ENCODE measurements at regions not wholly inside any gene's neighbourhood (a gene's known extent, or its start where the extent isn't known, plus 50 kb on each side); places are given as distances from the start of the nearest gene placed in this dataset.
"Not testable (repeated sequence)": the region's sequence is repeated elsewhere in the genome, so short reads cannot be mapped to it uniquely, and the experiment has no call there.

DNA sequence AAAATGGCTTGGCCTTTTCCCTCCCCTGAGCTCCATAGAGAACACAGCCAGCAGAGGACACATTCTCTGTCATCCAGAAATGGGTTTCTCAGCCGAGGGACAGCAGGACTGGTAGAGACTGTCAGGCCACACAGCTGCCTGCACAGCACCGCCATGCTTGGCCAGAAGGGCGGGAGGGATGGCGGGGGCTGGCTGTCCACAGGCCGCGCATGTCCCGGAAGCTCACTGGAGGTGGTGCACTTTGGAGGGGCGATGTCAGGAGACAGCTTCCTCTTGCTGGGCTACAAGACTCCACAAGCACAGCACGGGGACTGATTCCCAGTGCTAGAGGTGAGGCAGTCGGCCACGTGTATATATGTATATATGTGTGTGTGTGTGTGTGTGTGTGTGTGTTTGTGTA is 125.3 kb downstream of the GOLGA6L4 start:
- CTCF ChIA-PET; DNase-seq; H3K9me3 Mint-ChIP-seq; ATAC-seq; intact Hi-C loops (cut with micrococcal nuclease); H3K36me3 Mint-ChIP-seq (ENCODE audit: low read depth); H3K4me1 Mint-ChIP-seq (ENCODE audit: low read depth); H3K4me3 Mint-ChIP-seq; POLR2A ChIA-PET; H3K27me3 Mint-ChIP-seq; H3K27ac Mint-ChIP-seq: not testable (repeated sequence)

DNA sequence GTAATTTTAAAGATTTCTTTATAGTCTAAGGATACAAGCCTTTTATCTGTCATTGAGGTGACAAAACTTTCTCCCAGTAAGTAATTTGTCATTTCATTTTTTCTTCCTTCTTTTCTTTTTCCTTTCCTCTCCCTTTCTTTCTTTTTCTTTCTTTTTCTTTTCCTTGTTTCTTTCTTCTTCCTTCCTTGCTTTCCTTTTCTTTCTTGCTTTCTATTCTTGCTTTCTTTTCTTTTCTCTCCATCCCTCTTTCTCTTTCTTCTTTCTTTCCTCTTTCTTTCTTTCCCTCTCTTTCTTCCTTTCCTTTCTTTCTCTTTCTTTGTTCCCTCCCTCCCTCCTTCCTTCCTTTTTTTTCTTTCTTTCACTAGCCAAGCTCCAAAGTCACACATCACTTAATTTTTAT is 148.8 kb downstream of the GOLGA6L4 start:
- H3K4me1 Mint-ChIP-seq (ENCODE audit: low read depth); intact Hi-C loops (cut with micrococcal nuclease); POLR2A ChIA-PET; CTCF ChIA-PET; H3K9me3 Mint-ChIP-seq; ATAC-seq; H3K36me3 Mint-ChIP-seq (ENCODE audit: low read depth); H3K4me3 Mint-ChIP-seq; DNase-seq; H3K27ac Mint-ChIP-seq: not testable (repeated sequence)
- TF ChIP-seq CTCF (IDR thresholded peaks at IDR 0.05) = peak; percentile 30
- H3K27me3 Mint-ChIP-seq = peaks cover 11% of the 10 kb centered on the region

- TF ChIP-seq CTCF (IDR thresholded peaks at IDR 0.05) = no peak
- H3K36me3 Mint-ChIP-seq (ENCODE audit: low read depth) = no peaks in the 10 kb centered on the region
- DNase-seq = no peak
- H3K4me3 Mint-ChIP-seq = no peak overlapping the region
- H3K4me1 Mint-ChIP-seq (ENCODE audit: low read depth) = no peaks in the 10 kb centered on the region
- H3K9me3 Mint-ChIP-seq = no peaks in the 10 kb centered on the region
- CTCF ChIA-PET = no interaction called here
- peaks cover 18% of the 10 kb centered on the region for H3K27me3 Mint-ChIP-seq
- no peak overlapping the region for H3K27ac Mint-ChIP-seq
- POLR2A ChIA-PET = no interaction called here
- ATAC-seq = no peak
- intact Hi-C loops (cut with micrococcal nuclease) = no loop called here
Observed at GRCh38 chr15:84387086-84387485, 151.5 kb downstream of the GOLGA6L4 start.

GRCh38 chr15:84388201-84388600 is 152.6 kb downstream of the GOLGA6L4 start:
- peaks cover 18% of the 10 kb centered on the region for H3K27me3 Mint-ChIP-seq
- ATAC-seq; H3K27ac Mint-ChIP-seq; CTCF ChIA-PET; H3K9me3 Mint-ChIP-seq; H3K36me3 Mint-ChIP-seq (ENCODE audit: low read depth); H3K4me1 Mint-ChIP-seq (ENCODE audit: low read depth); DNase-seq; H3K4me3 Mint-ChIP-seq; POLR2A ChIA-PET; intact Hi-C loops (cut with micrococcal nuclease): not testable (repeated sequence)

- ATAC-seq; H3K9me3 Mint-ChIP-seq; CTCF ChIA-PET; H3K36me3 Mint-ChIP-seq (ENCODE audit: low read depth); DNase-seq; intact Hi-C loops (cut with micrococcal nuclease); H3K4me3 Mint-ChIP-seq; H3K4me1 Mint-ChIP-seq (ENCODE audit: low read depth); POLR2A ChIA-PET; H3K27ac Mint-ChIP-seq: not testable (repeated sequence)
- H3K27me3 Mint-ChIP-seq = peaks cover 18% of the 10 kb centered on the region
Observed at GRCh38 chr15:84388638-84389037, 153.1 kb downstream of the GOLGA6L4 start.

DNA sequence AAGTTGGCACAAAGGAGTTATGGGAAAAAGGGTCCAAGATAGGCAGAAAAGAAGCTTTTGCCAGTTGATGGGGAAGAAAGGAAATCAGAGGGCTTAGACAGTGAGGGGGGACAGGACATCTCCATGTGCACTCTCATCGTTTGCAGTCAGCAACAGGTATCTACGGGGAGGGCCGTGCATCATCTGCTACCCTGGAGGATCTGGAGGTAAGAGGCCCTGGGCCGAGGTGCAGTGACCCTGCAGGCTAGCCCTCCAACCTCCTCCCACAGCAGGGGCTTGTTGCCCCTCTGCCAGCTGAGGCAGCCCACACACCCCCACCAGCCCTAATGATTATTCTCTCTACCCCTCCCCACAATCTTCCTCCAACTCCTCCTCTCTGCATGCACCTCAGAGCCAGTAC is 154.8 kb downstream of the GOLGA6L4 start:
- DNase-seq; H3K36me3 Mint-ChIP-seq (ENCODE audit: low read depth); H3K4me1 Mint-ChIP-seq (ENCODE audit: low read depth); ATAC-seq; intact Hi-C loops (cut with micrococcal nuclease); CTCF ChIA-PET; H3K9me3 Mint-ChIP-seq; H3K27ac Mint-ChIP-seq; POLR2A ChIA-PET; H3K4me3 Mint-ChIP-seq: not testable (repeated sequence)
- H3K27me3 Mint-ChIP-seq = peaks cover 15% of the 10 kb centered on the region

GRCh38 chr15:84391191-84391590 is 155.6 kb downstream of the GOLGA6L4 start:
- no peak for DNase-seq
- Mint-ChIP-seq H3K36me3 (ENCODE audit: low read depth) (no peaks in the 10 kb centered on the region), H3K27me3 (peaks cover 15% of the 10 kb centered on the region), H3K4me3 (no peak overlapping the region), H3K27ac (no peak overlapping the region), H3K4me1 (ENCODE audit: low read depth) (no peaks in the 10 kb centered on the region), H3K9me3 (no peaks in the 10 kb centered on the region)
- TF ChIP-seq CTCF (IDR thresholded peaks at IDR 0.05) = no peak
- intact Hi-C loops (cut with micrococcal nuclease) = no loop called here
- CTCF ChIA-PET = no interaction called here
- ATAC-seq = no peak
- POLR2A ChIA-PET = no interaction called here

DNA sequence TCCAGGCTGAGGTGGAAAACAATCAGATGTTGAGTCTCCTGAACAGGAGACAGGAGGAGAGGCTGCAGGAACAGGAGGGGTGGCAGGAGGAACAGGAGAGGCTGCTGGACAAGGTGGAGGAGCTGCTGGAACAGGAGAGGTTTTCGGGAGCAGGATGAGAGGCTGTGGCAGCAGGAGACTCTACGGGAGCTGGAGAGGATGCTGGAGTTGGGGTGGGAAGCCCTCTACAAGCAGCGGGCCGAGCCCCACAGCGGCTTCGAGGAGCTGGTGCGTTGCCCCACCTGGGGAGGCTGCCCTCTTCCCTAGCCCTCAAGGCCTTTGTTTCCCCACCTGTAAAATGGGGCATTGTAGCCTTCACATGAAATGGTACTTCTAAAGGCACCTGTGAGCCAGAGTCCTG is 156.4 kb downstream of the GOLGA6L4 start:
- DNase-seq; intact Hi-C loops (cut with micrococcal nuclease); H3K4me1 Mint-ChIP-seq (ENCODE audit: low read depth): not testable (repeated sequence)

DNA sequence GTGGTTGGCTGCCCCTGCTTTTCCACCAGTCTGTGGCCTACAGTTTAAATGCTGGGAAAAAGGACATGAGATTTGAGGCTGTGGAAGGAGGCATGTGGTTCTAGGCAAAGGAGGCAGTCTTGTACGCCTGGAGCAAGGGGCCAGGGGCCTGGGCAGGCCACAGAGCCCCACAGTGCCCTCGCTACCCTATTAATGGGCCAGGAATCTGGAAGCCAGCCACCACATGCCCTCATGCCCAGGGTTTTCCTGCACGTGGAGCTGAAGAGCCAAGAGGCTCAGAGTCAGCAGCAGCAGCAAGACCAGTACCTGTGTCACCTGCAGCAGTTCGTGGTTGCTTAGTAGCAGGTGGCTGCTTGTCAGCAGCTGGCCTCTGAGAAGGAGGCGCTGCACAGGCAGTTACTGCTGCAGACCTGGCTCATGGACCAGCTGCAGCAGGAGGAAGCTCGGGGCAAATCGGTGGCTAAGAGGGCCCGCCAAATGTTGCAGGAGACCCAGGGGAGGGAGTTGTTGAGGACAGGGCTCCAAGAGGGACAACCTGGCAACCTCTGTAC is 157.9 kb downstream of the GOLGA6L4 start:
- H3K36me3 Mint-ChIP-seq (ENCODE audit: low read depth); DNase-seq; H3K4me1 Mint-ChIP-seq (ENCODE audit: low read depth); ATAC-seq; H3K9me3 Mint-ChIP-seq; H3K4me3 Mint-ChIP-seq; POLR2A ChIA-PET; intact Hi-C loops (cut with micrococcal nuclease); H3K27me3 Mint-ChIP-seq; H3K27ac Mint-ChIP-seq; CTCF ChIA-PET: not testable (repeated sequence)

More for the DNA sequence above, 156.4 kb downstream of the GOLGA6L4 start:
- peaks cover 15% of the 10 kb centered on the region for H3K27me3 Mint-ChIP-seq
- ATAC-seq; H3K36me3 Mint-ChIP-seq (ENCODE audit: low read depth); H3K4me3 Mint-ChIP-seq; CTCF ChIA-PET; POLR2A ChIA-PET; H3K9me3 Mint-ChIP-seq; H3K27ac Mint-ChIP-seq: not testable (repeated sequence)

DNA sequence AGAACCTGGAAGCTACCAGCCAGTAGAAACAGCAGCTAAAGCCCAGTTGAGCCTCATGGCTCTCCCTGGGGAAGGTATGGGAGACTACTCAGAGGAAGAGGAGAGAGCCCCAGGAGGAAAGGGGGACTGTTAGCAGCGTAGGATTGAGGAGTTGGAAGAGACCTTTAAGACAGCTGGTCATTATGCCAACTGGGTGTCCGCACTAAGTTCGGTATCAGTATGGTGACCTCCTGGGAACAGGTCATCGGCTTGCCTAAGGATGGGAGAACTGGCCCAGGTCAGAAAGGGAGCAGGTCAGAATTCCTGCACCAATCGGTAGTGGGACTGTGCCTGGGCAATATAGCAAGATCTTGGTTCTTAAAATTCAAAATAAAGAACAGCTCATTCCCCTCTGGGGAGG is 158.4 kb downstream of the GOLGA6L4 start:
- DNase-seq; ATAC-seq; POLR2A ChIA-PET; H3K27ac Mint-ChIP-seq; H3K4me1 Mint-ChIP-seq (ENCODE audit: low read depth); CTCF ChIA-PET; H3K27me3 Mint-ChIP-seq; H3K9me3 Mint-ChIP-seq; H3K4me3 Mint-ChIP-seq; intact Hi-C loops (cut with micrococcal nuclease); H3K36me3 Mint-ChIP-seq (ENCODE audit: low read depth): not testable (repeated sequence)

Data from activated CD8-positive, alpha-beta T cell treated with anti-CD3 and anti-CD28 coated beads for 36 hours (primary cell).